Upper lobe of left lung (tissue), 4 donors: ENCODE measurements at regions not wholly inside any gene's neighbourhood (a gene's known extent, or its start where the extent isn't known, plus 50 kb on each side); places are given as distances from the start of the nearest gene placed in this dataset.
"Not testable (repeated sequence)": the region's sequence is repeated elsewhere in the genome, so short reads cannot be mapped to it uniquely, and the experiment has no call there.

Experiments
- POLR2A ChIP-seq, 4 donors: fragments of 450-650 bp; IDR thresholded peaks; one replicate each; pipeline ENCODE4 v1.5.1; 2016 to 2017; ENCODE audit warnings: antibody characterized with exemption in 4 of 4, mild to moderate bottlenecking in 2 of 4
- POLR2AphosphoS5 ChIP-seq, 2 donors: sonication (generic); formaldehyde crosslinking; IDR thresholded peaks; one replicate each; pipeline ENCODE4 v1.5.1; 2017; ENCODE audit warnings: antibody characterized with exemption in 2 of 2
- TF ChIP-seq, protein P1 (sequence below), 6 experiments: fragments of 450-650 bp in 4 of 6; fragments of 200-600 bp in 2 of 6; sonication (generic) in 2 of 6; IDR thresholded peaks; one replicate each; pipeline ENCODE4 v1.5.1; 2016 to 2019; ENCODE audit warnings: antibody characterized with exemption in 6 of 6

DNA sequence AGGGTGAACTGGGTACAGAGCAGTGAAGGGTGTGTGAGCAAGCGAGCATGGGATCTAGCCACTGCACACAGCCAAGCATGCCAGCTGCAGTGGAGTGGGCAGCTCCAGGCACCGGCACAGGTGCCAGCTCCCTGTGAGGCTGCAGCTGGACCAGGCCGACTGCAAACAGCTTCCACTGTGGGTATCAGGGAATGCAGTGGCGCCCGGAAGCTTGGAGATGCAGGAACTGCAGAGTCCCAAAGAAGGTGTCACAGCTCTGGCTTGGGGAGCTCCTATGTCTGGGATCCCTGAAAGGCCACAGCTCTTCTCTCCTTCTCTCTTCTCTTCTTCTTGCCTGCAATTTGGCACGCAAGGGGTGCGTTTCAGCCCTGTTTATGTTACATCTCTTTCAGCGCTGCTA, 4093.3 kb upstream of the OR11H1 start:
- not testable (repeated sequence) for TF ChIP-seq POLR2AphosphoS5, POLR2A (IDR thresholded peaks at IDR 0.05)
- TF ChIP-seq, protein P1, sequence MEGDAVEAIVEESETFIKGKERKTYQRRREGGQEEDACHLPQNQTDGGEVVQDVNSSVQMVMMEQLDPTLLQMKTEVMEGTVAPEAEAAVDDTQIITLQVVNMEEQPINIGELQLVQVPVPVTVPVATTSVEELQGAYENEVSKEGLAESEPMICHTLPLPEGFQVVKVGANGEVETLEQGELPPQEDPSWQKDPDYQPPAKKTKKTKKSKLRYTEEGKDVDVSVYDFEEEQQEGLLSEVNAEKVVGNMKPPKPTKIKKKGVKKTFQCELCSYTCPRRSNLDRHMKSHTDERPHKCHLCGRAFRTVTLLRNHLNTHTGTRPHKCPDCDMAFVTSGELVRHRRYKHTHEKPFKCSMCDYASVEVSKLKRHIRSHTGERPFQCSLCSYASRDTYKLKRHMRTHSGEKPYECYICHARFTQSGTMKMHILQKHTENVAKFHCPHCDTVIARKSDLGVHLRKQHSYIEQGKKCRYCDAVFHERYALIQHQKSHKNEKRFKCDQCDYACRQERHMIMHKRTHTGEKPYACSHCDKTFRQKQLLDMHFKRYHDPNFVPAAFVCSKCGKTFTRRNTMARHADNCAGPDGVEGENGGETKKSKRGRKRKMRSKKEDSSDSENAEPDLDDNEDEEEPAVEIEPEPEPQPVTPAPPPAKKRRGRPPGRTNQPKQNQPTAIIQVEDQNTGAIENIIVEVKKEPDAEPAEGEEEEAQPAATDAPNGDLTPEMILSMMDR (IDR thresholded peaks at IDR 0.05): not testable (repeated sequence)
